Upper lobe of left lung (tissue), 4 donors: ENCODE measurements at regions not wholly inside any gene's neighbourhood (a gene's known extent, or its start where the extent isn't known, plus 50 kb on each side); places are given as distances from the start of the nearest gene placed in this dataset.

Source experiments
- EP300 ChIP-seq, 4 donors: sonication (generic); formaldehyde crosslinking; IDR thresholded peaks; one replicate each; pipeline ENCODE4 v1.5.1; 2017; ENCODE audit warnings: antibody characterized with exemption in 4 of 4, control low read depth in 2 of 4
- POLR2A ChIP-seq, 4 donors: fragments of 450-650 bp; IDR thresholded peaks; one replicate each; pipeline ENCODE4 v1.5.1; 2016 to 2017; ENCODE audit warnings: antibody characterized with exemption in 4 of 4, mild to moderate bottlenecking in 2 of 4
- POLR2AphosphoS5 ChIP-seq, 2 donors: sonication (generic); formaldehyde crosslinking; IDR thresholded peaks; one replicate each; pipeline ENCODE4 v1.5.1; 2017; ENCODE audit warnings: antibody characterized with exemption in 2 of 2
- TF ChIP-seq, protein P1 (sequence below), 6 experiments: fragments of 450-650 bp in 4 of 6; fragments of 200-600 bp in 2 of 6; sonication (generic) in 2 of 6; IDR thresholded peaks; one replicate each; pipeline ENCODE4 v1.5.1; 2016 to 2019; ENCODE audit warnings: antibody characterized with exemption in 6 of 6

DNA sequence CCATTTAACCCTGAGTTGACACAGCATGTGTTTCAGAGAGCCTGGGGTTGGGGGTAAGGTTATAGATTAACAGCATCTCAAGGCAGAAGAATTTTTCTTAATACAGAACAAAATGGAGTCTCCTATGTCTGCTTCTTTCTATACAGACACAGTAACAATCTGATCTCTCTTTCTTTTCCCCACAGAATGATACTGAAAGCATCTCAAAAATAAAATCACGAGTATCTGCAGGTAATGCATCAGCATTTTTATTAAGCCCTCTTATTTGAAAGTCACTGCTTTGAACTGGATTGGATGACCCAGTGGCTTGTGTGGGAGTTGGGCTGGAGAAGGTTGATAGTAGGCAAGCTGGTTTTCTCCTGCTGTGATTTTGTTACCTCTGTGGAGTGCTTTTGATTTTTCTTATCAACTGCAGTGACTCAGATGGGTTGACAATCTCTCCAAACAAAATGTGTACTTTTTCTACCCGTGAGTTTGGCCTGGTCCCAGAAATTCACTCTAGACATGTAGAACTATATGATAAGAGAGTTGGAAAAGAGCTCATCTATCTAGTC, 253.5 kb upstream of the PRKCQ start:
- TF ChIP-seq, protein P1, sequence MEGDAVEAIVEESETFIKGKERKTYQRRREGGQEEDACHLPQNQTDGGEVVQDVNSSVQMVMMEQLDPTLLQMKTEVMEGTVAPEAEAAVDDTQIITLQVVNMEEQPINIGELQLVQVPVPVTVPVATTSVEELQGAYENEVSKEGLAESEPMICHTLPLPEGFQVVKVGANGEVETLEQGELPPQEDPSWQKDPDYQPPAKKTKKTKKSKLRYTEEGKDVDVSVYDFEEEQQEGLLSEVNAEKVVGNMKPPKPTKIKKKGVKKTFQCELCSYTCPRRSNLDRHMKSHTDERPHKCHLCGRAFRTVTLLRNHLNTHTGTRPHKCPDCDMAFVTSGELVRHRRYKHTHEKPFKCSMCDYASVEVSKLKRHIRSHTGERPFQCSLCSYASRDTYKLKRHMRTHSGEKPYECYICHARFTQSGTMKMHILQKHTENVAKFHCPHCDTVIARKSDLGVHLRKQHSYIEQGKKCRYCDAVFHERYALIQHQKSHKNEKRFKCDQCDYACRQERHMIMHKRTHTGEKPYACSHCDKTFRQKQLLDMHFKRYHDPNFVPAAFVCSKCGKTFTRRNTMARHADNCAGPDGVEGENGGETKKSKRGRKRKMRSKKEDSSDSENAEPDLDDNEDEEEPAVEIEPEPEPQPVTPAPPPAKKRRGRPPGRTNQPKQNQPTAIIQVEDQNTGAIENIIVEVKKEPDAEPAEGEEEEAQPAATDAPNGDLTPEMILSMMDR (IDR thresholded peaks at IDR 0.05): no peak
- TF ChIP-seq POLR2A (IDR thresholded peaks at IDR 0.05): no peak
- no peak for TF ChIP-seq EP300 (IDR thresholded peaks at IDR 0.05)
- no peak for TF ChIP-seq POLR2AphosphoS5 (IDR thresholded peaks at IDR 0.05)
